ENCODE measurements at regions not wholly inside any gene's neighbourhood (a gene's known extent, or its start where the extent isn't known, plus 50 kb on each side); places are given as distances from the start of the nearest gene placed in this dataset.

DNA sequence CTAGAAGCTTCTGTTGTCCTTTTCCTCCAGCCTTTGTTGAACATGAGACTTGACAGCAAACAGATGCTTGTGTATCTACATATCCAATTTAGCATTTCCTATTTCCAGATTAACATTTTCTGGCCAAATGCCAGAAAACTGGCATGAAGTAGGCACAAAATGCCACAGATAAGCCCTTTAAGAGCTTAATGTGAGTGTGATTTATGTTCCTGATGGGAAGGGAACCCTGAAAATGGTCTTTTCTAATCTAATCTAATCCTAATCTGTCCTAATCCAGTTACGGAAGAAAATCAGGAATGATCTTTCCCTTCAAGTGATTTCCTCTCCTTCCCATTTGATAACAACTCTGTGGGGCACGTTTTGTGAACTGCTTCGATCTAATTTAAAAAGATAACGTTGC lies 133.0 kb upstream of the C1QTNF7 start:
- no peak for TF ChIP-seq POLR2A (IDR thresholded peaks at IDR 0.05)
- TF ChIP-seq, protein P1, sequence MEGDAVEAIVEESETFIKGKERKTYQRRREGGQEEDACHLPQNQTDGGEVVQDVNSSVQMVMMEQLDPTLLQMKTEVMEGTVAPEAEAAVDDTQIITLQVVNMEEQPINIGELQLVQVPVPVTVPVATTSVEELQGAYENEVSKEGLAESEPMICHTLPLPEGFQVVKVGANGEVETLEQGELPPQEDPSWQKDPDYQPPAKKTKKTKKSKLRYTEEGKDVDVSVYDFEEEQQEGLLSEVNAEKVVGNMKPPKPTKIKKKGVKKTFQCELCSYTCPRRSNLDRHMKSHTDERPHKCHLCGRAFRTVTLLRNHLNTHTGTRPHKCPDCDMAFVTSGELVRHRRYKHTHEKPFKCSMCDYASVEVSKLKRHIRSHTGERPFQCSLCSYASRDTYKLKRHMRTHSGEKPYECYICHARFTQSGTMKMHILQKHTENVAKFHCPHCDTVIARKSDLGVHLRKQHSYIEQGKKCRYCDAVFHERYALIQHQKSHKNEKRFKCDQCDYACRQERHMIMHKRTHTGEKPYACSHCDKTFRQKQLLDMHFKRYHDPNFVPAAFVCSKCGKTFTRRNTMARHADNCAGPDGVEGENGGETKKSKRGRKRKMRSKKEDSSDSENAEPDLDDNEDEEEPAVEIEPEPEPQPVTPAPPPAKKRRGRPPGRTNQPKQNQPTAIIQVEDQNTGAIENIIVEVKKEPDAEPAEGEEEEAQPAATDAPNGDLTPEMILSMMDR (IDR thresholded peaks at IDR 0.05): no peak
